Stimulated activated CD8-positive, alpha-beta memory T cell treated with anti-CD3 and anti-CD28 coated beads, Interleukin-12 subunit alpha, Interleukin-12 subunit beta, amount 100 ng/mL, for 24 hours (primary cell): ENCODE measurements at regions not wholly inside any gene's neighbourhood (a gene's known extent, or its start where the extent isn't known, plus 50 kb on each side); places are given as distances from the start of the nearest gene placed in this dataset.
A peak's percentile ranks its signal among the peaks of the same experiment; 100 is the strongest.

Experiments used
- DNase-seq: peaks from one replicate; pipeline ENCODE4 v3.0.0-alpha.2; 2020; ENCODE audit errors: extremely low read depth

- DNase-seq, result no peak
Measured at GRCh38 chr16:87552072-87552718, 50.1 kb upstream of the JPH3 start.

- no peak for DNase-seq
Measured at GRCh38 chr16:87551487-87551886, 50.8 kb upstream of the JPH3 start.

- DNase-seq, result peak; percentile 12
Measured at GRCh38 chr16:87550495-87550961, 51.8 kb upstream of the JPH3 start.

- DNase-seq, result no peak
Measured at GRCh38 chr16:87549627-87550494, 52.4 kb upstream of the JPH3 start.

- DNase-seq, result no peak
Measured at GRCh38 chr16:87548046-87548445, 54.3 kb upstream of the JPH3 start.

- DNase-seq, result no peak
Measured at GRCh38 chr16:87543436-87544191, 50.8 kb upstream of the ZCCHC14 start.

- no peak for DNase-seq
Measured at GRCh38 chr16:87542531-87543102, 49.8 kb upstream of the ZCCHC14 start.
